Muscle layer of duodenum (tissue), 2 donors: ENCODE measurements at regions not wholly inside any gene's neighbourhood (a gene's known extent, or its start where the extent isn't known, plus 50 kb on each side); places are given as distances from the start of the nearest gene placed in this dataset.
"Not testable (repeated sequence)": the region's sequence is repeated elsewhere in the genome, so short reads cannot be mapped to it uniquely, and the experiment has no call there.

Source experiments
- H3K27ac ChIP-seq: one replicate; pipeline ENCODE4 v1.7.0; 2013; ENCODE audit warnings: mild to moderate bottlenecking, low read length
- H3K27me3 ChIP-seq: one replicate; pipeline ENCODE4 v1.7.0; 2013; ENCODE audit warnings: low read depth, mild to moderate bottlenecking, control low read depth, low read length
- H3K36me3 ChIP-seq, 2 donors: one replicate each; pipeline ENCODE4 v1.7.0; 2013; ENCODE audit warnings: low read length in 2 of 2, control low read depth in 1 of 2, mild to moderate bottlenecking in 1 of 2; ENCODE audit not compliant: insufficient read depth in 2 of 2, control insufficient read depth in 1 of 2
- H3K4me1 ChIP-seq, 2 donors: one replicate each; pipeline ENCODE4 v1.7.0; 2013; ENCODE audit warnings: low read length in 2 of 2, mild to moderate bottlenecking in 2 of 2, control low read depth in 1 of 2, moderate library complexity in 1 of 2; ENCODE audit not compliant: insufficient read depth in 2 of 2, control insufficient read depth in 1 of 2
- H3K4me3 ChIP-seq, 2 donors: one replicate each; pipeline ENCODE4 v1.7.0; 2013; ENCODE audit warnings: low read length in 2 of 2, low read depth in 1 of 2, mild to moderate bottlenecking in 1 of 2
- H3K9me3 ChIP-seq, 2 donors: one replicate each; pipeline ENCODE4 v1.7.0; 2013; ENCODE audit warnings: low read length in 2 of 2, control low read depth in 1 of 2, mild to moderate bottlenecking in 1 of 2; ENCODE audit not compliant: control insufficient read depth in 1 of 2
- donor health status: healthy.

DNA sequence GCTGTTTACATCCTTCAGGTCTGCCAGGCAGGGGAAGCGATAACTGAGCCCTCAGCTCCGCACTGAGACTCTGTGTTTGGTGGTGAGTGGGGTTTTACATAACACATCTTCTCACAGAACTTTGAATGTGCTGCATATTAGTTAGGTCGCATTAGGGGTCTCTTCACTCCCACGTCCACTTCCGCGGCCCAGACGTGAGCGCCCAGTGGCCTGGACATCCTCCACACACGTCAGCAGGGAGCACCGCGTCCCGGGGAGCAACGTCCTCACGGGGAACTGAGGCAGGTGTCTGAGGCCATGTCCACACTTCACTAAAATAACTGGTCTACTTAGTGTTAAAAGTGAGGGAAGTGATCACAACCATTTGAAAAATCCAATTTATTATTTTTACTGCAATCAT, 100.4 kb upstream of the SATB2 start:
- Histone ChIP-seq H3K27ac (no peak overlapping the region), H3K4me3 (no peak overlapping the region), H3K9me3 (no peaks in the 10 kb centered on the region)

DNA sequence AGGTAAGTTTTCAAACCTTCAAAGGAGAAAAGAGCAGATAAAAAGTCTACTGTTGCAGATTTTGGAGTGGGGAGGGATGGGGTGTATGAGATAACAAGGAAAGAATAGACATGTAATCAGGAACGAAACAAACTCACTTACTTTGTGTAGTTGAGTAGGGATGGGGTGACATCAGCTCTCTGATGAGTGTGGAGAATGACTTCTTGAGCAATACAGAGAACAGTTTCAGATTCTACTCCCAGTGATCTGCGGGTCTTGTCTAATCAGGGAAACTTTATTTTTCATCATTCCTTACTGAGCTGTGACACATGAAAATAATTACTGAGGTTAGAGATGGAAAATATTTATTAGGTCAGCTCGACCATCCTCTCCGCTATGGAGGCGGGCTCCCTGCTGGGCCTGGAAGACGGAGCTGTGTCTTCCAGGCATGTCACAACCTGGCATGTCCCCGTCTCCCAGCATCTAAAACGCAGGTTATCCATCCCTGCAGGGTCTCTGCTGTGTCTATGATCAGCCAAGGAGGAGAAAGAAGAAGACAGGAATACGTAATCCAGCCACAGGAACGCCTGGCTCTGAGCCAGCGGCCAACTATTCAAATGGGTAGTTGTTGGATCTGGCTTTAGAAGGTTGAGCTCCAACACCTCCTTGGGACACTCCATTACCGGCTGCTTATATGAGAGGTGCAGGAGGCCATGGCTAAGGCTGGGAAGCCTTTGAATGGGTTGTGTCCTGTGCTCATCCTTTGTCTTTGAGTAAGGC, 99.0 kb upstream of the SATB2 start:
- H3K4me3 ChIP-seq = no peak overlapping the region
- no peaks in the 10 kb centered on the region for H3K9me3 ChIP-seq
- no peaks in the 10 kb centered on the region for H3K27me3 ChIP-seq
- no peaks in the 10 kb centered on the region for H3K4me1 ChIP-seq
- no peak overlapping the region for H3K27ac ChIP-seq
- no peaks in the 10 kb centered on the region for H3K36me3 ChIP-seq

More for the DNA sequence above, 100.4 kb upstream of the SATB2 start:
- Histone ChIP-seq H3K36me3 (no peaks in the 10 kb centered on the region), H3K27me3 (no peaks in the 10 kb centered on the region), H3K4me1 (no peaks in the 10 kb centered on the region)

DNA sequence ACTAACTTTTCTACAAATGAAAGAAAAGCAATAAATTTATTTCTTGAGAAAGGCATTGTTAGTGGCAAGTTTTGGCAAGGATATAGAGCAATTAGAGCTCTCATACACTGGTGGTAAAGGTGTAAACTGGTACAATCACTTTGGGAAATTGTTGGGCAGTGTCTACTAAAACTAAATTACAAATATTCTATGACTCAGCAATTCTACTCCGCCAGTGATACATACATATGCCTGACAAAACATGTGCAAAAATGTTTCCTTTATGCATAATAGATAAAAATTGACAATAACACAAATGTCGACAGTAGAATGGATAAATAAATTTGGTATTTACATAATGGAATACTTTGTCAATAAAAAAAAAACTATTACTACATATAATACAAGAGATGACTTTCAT, 96.3 kb upstream of the SATB2 start:
- no peaks in the 10 kb centered on the region for H3K36me3 ChIP-seq
- no peaks in the 10 kb centered on the region for H3K9me3 ChIP-seq
- H3K27ac ChIP-seq = no peak overlapping the region
- no peaks in the 10 kb centered on the region for H3K27me3 ChIP-seq
- H3K4me3 ChIP-seq = no peak overlapping the region
- H3K4me1 ChIP-seq = no peaks in the 10 kb centered on the region

DNA sequence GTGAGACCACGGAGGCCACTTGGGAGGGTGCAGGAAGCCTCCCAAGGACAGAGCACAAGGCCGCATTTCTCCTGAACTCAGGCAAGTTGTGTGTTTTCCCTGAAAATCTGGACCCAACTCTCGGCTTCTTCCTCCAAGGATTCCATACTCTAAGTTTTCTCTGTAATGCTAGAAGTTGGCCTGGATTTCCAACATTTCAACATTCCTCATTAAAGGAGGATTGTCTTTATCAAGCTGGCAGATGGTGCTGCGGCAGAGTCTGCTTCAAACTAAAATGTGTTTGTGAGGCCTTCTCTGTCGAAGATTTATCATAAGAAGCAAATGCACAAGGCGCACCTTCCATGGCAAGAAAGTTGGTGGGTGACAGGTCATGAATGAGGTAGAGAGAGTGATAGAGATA, 94.4 kb upstream of the SATB2 start:
- H3K4me3 ChIP-seq = no peak overlapping the region
- H3K27me3 ChIP-seq = no peaks in the 10 kb centered on the region
- no peak overlapping the region for H3K27ac ChIP-seq
- H3K4me1 ChIP-seq = no peaks in the 10 kb centered on the region
- no peaks in the 10 kb centered on the region for H3K9me3 ChIP-seq
- H3K36me3 ChIP-seq = no peaks in the 10 kb centered on the region

DNA sequence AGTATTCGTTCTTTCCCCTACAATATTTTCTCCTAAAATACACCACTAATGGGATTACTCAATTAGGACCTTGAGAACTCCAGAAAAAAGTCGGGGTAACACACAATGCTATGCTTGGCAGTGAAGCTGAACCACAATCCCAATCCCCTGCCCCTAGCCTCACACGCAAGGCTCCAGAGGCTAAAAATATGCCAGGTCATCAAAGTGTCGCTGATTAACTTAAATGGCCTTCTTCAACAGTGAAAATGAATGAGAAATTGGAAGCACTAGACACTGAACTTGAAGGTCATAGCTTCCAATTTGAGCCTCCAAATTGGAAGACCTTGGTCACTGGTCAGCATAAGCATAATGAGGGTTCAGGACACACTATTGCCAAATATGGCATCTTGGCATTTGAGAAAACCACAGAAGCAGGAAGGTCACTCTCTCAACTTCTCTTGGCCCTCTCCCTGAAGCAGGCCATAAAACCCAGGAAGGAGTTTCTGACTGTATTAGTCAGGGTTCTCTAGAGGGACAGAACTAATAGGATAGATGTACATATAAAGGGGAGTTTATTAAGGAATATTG, 86.0 kb upstream of the SATB2 start:
- Histone ChIP-seq H3K4me3 (no peak overlapping the region), H3K27me3 (no peaks in the 10 kb centered on the region), H3K4me1 (no peaks in the 10 kb centered on the region), H3K36me3 (no peaks in the 10 kb centered on the region), H3K27ac (no peak overlapping the region), H3K9me3 (no peaks in the 10 kb centered on the region)

DNA sequence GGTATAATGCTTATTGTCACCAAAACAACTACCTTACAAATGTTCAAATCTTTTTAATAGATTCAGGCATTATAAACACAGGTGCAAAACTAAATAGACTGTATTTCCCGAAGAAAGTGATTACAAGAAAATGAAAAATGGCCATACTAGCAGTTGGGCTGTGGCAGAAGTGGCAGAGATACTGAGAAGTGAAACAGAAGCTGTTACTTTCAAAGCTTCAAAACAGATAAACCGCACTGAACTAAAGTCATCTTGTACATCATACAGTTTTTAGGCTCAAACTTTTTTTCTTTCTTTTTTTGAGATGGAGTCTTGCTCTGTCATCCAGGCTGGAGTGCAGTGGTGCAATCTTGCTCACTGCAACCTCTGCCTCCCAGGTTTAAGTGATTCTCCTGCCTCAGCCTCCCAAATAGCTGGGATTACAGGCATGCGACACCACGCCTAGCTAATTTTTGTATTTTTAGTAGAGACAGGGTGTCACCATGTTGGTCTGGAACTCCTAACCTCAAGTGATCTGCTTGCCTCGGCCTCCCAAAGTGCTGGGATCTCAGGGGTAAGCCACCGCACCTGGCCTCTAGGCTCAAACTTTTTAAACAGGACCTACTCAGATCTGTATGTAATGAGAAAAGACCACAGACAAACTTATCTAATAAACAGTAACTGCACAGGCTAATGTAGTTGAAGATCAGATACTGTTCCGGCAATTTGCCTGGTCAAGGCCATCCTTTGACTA, 77.9 kb upstream of the SATB2 start:
- no peaks in the 10 kb centered on the region for H3K9me3 ChIP-seq
- no peaks in the 10 kb centered on the region for H3K27me3 ChIP-seq
- H3K27ac ChIP-seq = no peak overlapping the region
- no peaks in the 10 kb centered on the region for H3K4me1 ChIP-seq
- no peak overlapping the region for H3K4me3 ChIP-seq
- no peaks in the 10 kb centered on the region for H3K36me3 ChIP-seq

DNA sequence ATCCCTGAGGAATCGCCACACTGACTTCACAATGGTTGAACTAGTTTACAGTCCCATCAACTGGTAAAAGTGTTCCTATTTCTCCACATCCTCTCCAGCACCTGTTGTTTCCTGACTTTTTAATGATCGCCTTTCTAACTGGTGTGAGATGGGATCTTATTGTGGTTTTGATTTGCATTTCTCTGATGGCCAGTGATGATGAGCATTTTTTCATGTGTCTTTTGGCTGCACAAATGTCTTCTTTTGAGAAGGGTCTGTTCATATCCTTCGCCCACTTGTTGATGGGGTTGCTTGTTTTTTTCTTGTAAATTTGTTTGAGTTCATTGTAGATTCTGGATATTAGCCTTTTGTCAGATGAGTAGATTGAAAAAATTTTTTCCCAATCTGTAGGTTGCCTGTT, 76.1 kb upstream of the SATB2 start:
- H3K9me3 ChIP-seq, H3K4me1 ChIP-seq, H3K27ac ChIP-seq, H3K36me3 ChIP-seq, H3K27me3 ChIP-seq, H3K4me3 ChIP-seq: not testable (repeated sequence)

DNA sequence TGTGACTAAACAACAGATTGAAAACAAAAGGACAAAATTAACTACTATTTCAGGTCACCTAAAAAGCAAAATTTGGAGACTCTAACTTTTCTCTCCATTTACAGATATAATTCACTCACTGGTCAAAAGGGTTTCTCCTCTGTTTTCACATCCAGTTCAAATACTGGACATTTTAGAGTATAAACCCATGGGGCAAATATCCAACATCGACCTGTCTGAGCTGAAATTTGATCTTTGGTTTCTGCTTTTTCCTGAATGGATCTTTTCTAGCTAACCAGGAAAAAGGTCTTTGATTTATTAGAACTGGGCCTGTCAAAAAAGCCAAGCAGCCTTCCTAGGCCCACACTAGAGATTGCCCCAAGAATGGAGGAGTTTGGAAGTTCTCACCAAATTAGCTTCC, 69.3 kb upstream of the SATB2 start:
- no peak overlapping the region for H3K4me3 ChIP-seq
- no peaks in the 10 kb centered on the region for H3K36me3 ChIP-seq
- no peaks in the 10 kb centered on the region for H3K4me1 ChIP-seq
- H3K27ac ChIP-seq = no peak overlapping the region
- H3K27me3 ChIP-seq = no peaks in the 10 kb centered on the region
- H3K9me3 ChIP-seq = no peaks in the 10 kb centered on the region

DNA sequence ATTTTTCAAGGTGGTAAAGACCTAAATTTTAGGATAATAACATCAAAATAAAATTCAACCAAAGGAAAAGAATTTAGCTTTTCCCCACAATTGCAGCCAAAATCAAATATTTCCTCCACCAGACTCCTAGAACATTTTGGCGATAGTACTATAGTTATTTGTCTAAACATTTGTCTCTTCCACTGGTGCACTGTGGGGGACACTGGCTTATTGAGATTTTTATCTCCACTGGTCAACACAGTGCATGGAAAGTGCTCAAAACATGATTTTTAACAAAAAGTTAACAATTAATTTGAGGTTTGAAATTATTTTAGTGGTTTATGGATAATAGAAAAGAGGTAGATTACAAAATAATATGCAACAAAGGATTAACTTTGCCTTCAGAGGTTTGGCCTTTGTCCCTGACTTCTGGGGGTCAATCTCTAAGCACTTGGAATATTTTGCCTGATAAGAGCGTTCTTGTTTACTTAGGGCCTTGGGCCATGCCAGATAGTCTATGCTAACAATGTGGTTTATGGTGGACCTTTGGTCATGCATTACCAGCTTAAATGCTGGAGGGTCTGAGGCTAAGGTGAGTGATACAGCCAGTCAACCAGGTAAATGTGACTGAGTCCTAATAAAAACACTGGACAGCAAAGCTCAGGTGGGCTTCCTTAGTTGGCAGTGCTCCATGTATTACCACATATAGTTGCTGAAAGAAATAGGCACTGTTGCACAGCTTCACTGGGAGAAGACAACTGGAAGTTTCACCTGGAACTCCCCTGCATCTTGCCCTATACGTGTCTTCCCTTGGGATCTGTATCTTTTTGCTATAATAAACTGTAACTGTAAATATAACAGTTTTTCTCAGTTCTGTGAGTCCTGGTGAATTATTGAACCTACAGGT, 67.2 kb upstream of the SATB2 start:
- H3K27me3 ChIP-seq = no peaks in the 10 kb centered on the region
- no peaks in the 10 kb centered on the region for H3K9me3 ChIP-seq
- no peaks in the 10 kb centered on the region for H3K4me1 ChIP-seq
- no peaks in the 10 kb centered on the region for H3K36me3 ChIP-seq
- H3K27ac ChIP-seq = no peak overlapping the region
- no peak overlapping the region for H3K4me3 ChIP-seq

DNA sequence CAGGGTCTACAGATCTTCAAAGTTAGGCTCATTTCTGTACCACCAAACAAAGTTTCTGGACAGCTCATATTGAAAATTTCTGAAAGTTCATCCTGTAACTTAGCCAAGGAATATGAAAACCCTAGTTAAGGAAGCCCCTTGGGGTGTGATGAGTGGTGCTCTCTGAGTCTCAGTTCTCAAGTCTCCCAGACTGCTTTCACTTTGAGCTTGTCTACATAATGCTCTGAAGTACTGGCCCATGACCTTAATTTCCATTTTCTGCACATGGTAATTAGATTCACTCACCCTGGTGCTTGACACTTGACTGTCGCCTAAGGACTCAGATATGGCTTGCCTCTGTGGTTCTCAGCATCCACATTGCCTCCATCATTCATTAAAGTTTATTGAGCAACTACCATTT, 51.7 kb upstream of the SATB2 start:
- H3K4me3 ChIP-seq = no peak overlapping the region
- H3K27me3 ChIP-seq = no peaks in the 10 kb centered on the region
- H3K27ac ChIP-seq = no peak overlapping the region

More for the DNA sequence above, 51.7 kb upstream of the SATB2 start:
- Histone ChIP-seq H3K9me3 (no peaks in the 10 kb centered on the region), H3K4me1 (no peaks in the 10 kb centered on the region), H3K36me3 (no peaks in the 10 kb centered on the region)
